GM18508 (cell line): ENCODE measurements at regions not wholly inside any gene's neighbourhood (a gene's known extent, or its start where the extent isn't known, plus 50 kb on each side); places are given as distances from the start of the nearest gene placed in this dataset.
"Not testable (repeated sequence)": the region's sequence is repeated elsewhere in the genome, so short reads cannot be mapped to it uniquely, and the experiment has no call there.

ENCODE experiments used
- ATAC-seq: cut with Tn5 transposase; IDR thresholded peaks from one replicate; pipeline ENCODE4 v1.9.1; 2021; ENCODE audit warnings: moderate number of reproducible peaks; ENCODE audit not compliant: insufficient read depth, unreplicated experiment

DNA sequence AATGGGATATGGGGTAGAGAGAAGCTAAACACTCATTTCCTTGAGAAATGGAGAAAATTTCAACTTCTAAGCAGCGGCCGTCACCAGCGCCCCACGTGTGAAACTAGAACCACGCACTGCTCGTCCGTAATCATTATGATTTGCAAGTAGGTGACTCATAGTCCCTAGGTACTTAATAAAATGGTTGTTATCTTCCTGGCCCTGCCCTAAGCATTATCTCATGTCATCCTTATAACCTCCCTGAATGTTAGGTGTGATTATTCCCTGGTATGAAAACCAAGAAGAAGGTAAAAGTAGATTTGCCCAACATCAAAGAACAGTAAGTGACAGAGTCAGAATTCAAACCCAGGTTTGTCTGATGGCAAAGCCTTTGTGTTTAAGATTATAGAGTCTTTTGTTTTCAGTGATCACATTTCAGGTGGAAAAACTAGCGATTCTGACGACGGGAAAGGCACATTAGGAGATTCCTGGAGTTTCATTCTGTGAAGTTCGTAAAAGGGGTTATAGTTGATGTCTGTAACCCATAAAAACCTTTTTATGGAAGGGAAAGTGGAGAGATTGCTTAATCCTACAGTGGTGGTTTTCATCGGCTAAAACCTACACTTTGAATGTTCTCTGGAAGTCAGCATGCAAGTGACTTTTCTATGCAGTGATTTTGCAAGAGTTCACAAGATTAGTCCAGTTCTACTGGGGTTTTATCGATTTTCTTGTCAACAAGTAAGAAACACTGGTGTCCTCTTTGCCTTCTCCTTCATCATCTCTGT lies 202.9 kb upstream of the WWC1 start:
- ATAC-seq = no peak

DNA sequence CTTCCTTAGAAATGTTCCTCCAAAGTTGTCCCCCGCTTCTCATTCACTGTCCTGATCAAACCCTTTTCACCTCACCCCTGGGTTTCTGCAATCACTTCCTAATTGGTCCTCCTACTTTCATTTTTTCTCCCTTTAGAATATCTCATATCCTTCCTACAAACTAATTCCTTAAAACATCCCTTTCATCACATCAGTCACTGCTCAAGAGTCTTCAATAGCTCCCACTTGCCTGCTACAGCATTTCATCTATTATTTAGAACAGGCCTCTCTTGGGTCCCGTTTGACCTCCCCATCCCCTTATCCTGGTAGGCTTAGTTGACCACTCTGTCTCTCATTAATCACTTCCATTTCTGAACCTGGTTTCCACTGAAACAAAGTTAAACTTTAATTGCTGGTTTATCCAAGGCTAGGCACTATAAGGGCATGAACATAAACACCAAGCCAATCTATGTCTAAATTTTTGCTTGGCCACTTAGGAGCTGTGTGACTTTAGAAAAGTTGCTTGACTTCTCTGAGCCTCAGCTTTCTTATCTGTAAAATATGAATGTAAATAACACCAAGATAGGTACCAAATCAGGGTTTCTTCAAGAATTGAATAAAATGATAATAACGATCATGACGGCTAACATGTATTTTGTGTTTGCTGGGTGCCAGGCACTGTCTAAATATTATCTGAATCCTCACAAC lies 202.1 kb upstream of the WWC1 start:
- no peak for ATAC-seq

DNA sequence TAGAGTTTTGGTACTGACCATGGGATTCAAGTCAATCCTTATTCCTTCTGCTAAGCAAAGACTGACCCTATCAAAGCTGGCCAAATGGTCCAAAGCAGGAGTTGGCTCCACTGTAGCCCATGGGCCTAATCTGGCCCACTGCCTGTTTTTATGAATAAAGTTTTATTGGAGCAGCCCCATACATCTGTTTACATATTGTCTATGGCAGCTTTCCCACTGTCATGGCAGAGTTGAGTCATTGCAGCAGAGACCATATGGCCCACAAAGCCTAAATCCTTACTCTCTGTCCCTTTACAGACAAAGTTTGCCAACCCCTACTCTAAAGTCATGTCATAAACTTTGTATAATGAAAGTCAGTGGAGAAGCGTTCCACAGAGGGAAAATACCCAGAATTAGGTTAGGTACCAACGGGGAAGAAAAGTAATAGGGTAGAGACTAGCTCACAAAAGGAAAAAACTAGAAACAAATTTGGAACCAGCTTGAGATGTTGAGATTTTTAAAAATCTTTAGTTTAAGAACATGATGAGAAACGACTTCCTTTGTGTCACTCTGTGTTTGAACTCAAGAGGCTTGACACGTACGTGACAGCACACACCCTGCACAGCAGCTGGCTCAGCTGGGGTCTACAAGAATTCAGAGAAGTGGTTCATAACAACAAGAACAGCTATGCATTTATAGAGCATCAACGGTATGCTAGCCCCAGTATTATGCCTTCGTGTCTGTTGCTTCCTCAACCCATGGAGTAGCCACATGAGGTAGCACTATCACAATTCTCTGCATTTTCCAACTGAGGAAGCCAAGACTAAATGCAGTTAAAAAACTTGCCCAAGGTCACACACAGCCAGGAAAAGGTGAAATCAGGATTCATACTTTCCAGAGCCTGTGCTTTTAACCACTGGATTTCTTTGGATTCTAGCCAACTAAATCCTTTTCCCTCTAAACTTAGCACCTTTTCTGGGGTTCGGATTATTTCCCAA lies 198.9 kb upstream of the WWC1 start:
- ATAC-seq = no peak

DNA sequence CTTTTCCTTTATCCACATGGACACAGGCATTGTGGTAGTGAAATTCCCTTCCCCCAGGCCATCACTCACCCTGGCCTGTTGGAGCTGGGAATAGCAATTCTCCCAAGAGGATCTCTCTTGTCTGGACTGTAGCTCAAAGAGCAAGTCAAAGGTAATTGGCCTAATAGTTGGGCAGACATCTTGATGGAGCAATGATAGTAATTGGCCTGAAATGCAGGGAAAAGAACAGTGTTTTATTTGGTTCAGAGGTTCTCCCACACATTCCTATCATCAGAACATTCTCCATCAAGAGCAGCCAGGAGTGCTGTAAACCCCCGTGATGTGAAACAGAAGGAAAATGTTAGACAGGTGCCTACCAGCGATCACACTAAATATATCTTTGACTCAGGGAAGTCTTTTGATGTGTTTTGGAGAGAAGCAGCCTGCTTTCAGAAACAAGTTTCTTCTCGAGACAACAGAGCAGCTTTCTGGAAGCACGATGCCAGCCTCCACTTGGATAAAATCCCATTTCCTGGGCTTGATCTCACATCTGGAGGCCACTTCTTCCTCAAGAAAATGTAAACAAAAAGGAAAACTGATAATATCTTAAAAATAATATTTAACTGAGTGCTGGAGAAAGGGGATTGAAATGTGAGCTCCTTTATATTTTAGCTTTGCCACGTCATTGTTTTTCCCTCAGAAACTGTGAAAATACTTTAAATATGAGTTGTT lies 198.1 kb upstream of the WWC1 start:
- no peak for ATAC-seq

DNA sequence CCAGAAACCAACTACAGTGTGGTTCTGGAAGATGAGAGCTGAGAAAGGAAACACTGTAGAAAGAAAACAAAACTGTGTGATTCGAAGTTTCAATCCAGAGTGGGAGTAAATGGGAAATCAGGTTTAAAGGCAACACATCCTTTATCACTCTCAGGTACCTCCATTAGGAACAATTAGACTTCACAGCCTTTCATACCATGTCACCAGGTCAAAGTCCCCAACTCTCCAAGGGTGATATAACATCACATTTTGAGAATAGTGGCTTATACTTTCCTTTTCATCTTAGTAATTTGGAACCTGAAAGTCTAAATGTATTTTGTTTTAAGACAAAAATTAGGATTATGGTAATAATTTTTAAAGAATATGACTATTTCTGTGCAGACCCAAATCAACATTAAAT lies 194.9 kb upstream of the WWC1 start:
- no peak for ATAC-seq

DNA sequence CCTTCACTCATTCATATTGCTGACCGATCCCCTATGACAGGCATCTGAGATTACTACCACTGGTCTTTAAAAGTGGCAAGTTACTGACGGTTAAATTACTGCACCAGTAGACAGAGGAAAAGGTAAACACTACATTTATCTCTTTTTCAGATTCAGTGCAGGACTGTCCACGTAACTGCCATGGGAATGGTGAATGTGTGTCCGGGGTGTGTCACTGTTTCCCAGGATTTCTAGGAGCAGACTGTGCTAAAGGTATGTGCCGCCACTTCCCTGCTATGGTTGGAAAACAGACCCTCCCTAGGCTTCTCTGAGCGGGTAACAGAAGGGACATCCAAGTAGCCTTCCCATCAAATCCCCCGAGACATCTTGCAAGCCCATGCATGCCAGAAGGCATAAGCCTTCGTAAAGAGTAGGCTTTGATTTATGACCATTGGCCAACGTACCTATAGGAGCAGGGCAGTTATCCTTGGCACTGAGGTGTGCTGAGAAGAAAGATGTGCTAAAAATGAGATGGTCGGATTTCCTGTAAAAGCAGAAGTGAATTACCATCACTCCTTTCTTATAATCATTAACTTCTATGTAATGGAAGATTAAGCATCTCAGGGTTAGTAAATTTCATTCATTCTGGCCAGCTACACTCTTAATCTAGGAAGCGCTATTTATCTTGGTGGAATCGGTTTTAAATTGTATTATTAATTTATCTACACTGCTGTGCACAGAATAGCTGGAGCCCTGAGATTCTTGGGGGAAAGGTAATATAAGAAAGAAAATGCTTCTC lies 193.4 kb upstream of the WWC1 start:
- ATAC-seq = no peak

DNA sequence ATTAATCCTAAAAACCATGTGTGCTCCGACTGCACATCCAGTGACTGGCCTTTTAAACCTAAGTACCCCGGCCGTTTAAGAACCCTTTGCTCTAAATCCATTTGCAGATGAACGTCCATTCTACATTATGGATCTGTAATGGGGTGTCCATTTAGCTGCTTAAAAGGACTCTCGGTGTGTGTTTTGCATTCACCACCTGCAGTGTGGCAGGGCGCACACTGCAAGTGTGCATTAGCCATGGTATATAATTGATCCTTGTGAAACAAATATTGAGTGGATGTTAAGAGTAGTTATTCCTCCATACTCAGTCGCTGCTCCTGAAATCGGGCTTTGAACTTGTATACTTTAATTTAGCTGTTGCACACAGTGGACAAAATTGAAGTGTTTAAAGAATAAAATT lies 190.1 kb upstream of the WWC1 start:
- no peak for ATAC-seq

DNA sequence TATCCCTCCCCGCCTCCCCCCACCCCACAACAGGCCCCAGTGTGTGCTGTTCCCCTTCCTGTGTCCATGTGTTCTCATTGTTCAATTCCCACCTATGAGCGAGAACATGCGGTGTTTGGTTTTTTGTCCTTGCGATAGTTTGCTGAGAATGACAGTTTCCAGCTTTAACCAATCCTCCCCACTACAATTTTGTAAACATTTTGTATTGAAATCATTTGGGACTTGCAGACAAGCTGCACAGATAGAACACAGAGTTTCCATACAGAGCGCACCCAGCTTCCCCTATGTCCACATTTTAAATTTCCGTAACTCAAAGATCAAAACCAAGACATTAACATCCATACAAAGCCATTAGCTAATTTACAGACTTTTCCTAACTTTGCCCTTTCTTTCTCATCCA lies 188.4 kb upstream of the WWC1 start:
- ATAC-seq = not testable (repeated sequence)

DNA sequence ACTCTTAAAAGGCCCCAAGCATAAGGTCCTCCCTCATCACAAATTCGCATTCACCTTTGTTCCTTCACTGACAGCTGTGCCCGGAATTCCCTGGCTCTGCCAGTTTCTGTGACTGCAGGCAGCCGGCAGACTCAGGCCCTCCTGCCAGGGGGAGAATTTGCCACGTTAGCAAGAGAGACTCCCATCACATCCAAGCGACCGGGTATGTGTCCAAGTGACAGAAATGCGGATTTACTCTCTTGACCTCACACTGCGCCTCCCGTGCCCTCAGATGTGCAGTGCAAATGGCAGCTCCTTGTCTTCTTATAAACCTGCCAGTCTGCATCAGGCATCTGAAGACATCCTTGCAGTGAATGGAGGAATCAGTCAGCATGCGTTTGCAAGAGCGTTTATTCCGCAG lies 187.1 kb upstream of the WWC1 start:
- ATAC-seq = no peak

DNA sequence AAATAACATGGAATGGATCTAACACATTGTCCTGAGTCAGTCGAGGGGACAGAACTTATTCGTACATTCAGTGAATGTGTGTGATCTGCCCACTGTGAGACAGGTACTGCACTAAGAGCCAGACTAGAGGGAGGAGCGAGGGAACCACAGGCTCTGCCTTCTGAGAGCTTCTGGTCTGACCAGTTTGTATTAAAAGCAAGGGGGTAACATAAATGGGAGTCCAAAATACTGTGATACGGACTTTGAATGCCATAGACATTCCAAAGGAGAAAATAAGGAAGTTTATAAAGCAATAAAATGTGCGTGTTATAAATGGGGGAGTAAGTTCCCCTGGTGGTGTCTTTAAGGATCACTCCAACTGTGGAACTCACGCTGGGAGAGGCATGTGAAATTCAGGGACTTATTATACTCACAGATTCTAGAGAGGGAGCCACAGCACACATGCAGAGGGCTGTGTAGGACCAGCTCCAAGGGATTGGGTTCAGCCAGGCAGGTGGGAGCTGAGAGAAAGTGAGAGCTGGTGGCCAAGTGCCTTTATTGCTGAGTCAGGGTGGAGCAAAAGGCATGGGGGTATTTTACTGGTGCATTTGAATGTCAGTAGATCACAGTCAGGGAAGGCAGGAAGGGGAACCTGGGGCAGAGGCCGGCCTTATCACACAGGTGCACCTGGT lies 186.5 kb upstream of the WWC1 start:
- ATAC-seq = no peak

DNA sequence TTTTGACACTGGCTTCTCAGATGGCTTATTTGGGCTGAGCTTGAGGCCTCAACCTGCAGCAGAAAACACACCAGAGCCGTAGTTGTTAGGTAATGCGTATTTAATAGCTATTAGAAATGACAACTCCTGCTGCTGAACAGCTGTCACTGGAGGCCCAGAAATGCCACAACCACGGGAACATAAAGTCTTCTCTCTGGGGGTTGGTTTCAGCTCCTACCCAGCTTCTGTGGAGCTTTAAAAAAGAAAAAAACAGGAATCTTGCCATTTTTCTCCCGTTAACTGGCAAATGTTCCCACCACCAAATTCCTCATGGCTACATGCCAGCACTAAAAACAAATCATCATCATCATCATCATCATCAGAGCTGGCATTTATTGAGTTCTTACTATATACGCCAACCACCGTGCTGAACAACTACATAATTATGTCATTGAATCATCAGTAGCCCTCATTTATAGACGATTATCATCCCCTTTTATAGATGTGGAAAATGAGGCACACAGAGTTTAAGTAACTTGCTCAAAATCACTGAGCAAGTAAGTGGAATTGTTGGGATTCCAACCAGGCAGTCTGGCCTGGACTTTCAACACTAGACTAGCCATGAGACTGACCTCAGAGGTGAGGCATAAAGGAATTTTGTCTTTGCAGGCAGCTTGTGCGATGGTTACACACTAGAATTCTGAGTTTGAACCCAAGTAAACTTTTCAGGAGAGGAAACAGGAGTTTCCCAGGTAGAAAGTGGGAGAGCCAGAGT lies 185.3 kb upstream of the WWC1 start:
- no peak for ATAC-seq

DNA sequence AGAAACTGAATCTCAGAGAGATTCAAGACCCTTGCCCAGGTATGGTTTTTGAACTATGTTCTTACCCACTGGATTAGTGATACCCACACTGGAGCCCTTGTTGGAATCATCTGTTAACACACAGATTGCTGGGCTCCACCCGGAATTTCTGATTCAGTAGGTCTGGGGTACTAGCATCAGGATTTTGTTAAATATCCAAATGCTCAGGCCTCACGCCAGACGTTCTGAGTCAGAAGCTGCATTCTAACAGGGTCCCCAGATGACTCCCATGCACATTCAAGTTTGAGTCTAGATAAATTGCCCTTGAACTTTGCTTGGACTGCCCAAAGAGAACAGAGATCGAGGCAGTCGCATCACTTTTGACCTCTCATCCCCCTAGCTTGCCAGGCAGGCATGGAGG lies 182.0 kb upstream of the WWC1 start:
- ATAC-seq = no peak

DNA sequence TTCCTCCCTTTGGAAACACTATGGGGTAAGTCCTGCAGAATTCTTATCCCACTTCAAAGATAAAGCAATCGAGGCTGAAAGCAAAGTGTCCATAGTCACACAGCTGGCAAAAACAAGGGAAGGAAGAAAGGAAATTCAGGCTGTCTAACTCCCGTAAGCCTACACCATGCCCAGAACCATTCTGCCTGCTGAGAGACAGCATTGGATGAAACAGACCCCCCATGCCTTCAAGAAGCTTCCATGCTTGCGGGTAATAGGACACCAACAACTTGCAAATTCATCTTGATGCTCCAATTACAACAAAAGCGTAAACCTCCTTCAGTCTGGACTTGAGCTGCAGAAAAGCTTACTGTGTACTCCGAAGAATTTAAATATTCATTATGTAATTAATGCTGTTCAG lies 181.1 kb upstream of the WWC1 start:
- no peak for ATAC-seq

DNA sequence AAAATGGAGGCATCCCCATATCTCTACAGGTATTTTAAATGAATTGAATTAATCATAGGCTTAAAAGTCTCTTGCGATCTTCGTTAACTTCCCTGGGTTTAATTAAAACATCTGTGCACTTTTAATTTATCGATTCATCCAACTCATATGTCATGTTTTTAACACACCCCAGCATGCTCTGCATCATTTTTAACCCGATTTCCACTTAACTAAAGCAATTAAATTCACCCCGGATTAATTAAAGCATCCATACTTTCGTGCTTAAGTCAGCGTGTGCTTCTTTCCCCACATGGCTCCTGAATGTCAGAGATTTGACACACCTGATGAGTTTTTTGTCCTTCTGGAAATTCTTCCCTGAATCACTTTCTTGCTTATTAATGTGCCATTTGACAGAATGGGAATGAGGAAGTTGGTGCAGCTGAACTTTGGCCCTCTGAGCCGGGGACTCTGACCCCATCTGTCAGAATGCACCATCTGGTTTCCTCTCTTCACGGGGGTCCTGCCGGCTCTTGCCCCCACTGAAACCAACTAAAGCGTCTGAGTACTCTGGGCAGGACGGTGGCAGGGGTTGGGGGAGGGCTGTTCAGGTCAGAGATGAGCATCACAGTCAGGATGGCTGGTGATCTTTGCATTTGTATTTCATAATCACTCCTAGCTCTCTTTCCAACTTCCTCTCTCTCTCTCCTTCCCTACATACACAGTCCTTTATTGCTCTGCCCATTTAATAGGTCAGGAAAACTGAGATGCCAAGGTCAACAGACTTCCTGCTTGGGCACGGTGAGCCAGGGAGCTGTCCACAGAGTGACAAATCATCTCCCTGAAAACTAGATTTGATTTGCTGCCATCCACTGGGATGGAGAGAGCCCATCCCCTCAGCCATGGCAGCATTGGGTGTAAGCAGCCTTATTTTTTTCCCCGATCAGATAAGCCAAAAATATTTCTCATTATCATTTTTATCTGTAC lies 180.3 kb upstream of the WWC1 start:
- ATAC-seq = no peak

DNA sequence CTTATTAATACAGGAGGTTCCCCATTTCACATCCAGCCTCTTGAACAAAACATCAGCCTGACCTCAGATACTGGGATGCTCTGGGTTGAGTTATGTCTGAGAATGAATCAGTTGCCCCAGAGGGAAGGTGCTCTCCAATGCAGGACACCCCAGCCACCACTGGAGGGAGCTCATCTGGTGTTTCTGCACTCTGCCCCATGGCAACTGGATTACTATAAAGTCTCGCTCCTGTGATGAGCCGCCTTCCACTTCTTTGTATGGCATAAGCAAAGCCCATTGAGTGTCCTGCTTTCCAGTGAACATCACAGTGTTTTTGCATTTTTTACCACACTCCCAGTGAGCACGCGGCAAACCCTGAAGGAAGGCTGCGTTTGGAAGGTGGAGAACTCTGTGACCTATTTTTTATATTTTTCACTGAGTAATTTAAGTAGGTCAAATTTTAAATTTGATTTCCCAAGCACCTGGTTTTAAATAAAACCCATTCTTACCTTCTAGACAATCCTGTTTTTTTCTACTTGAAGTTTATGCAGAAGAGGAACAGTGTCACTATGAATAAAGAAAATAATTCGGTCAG lies 176.9 kb upstream of the WWC1 start:
- ATAC-seq = peak; percentile 64

DNA sequence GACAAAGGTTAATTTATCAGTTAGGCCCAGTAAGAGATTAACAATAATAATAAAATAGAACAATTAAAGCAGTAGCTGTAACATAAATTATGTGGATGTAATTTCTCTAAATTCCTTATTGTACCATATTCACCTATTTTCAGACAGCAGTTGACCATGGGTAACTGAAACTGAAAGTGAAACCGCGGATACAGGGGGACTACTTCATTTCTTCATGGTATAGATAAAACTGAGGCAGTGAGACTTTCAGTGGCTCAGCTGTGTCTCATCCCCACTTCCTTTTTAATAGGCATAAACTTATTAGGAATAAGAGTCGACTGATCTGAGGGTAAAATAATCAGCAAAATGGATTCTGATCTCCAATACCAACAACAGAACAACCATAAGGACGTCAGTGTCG lies 174.0 kb upstream of the WWC1 start:
- ATAC-seq = no peak
